Activated CD8-positive, alpha-beta T cell treated with anti-CD3 and anti-CD28 coated beads for 36 hours (primary cell): ENCODE measurements at regions not wholly inside any gene's neighbourhood (a gene's known extent, or its start where the extent isn't known, plus 50 kb on each side); places are given as distances from the start of the nearest gene placed in this dataset.

ENCODE experiments used
- ATAC-seq: fragments of 200-7000 bp; cut with Tn5 transposase; one replicate; pipeline ENCODE4 v1.10.0; 2021; ENCODE audit warnings: mild to moderate bottlenecking, moderate library complexity
- CTCF ChIA-PET: fragments of 350-600 bp; sonication (Branson Sonifier 250); formaldehyde crosslinking; loops from one replicate; lab custom pipeline; 2021; ENCODE audit warnings: antibody characterized with exemption; lab: Charles Lee
- POLR2A ChIA-PET: fragments of 350-600 bp; sonication (Branson Sonifier 250); formaldehyde crosslinking; loops from one replicate; lab custom pipeline; 2021; ENCODE audit warnings: antibody characterized with exemption; lab: Charles Lee
- DNase-seq: peaks from one replicate; pipeline ENCODE4 v3.0.0-alpha.2; 2020
- H3K27ac Mint-ChIP-seq: one replicate; pipeline ENCODE4 v1.8.0; 2021; ENCODE audit warnings: mild to moderate bottlenecking, mixed read lengths
- H3K27me3 Mint-ChIP-seq: one replicate; pipeline ENCODE4 v1.8.0; 2021; ENCODE audit warnings: mixed read lengths
- H3K36me3 Mint-ChIP-seq: one replicate; pipeline ENCODE4 v1.8.0; 2021; ENCODE audit warnings: low read depth, mixed read lengths
- H3K4me1 Mint-ChIP-seq: one replicate; pipeline ENCODE4 v1.8.0; 2021; ENCODE audit warnings: low read depth, mixed read lengths
- H3K4me3 Mint-ChIP-seq: one replicate; pipeline ENCODE4 v1.8.0; 2021; ENCODE audit warnings: mild to moderate bottlenecking, moderate library complexity, mixed read lengths
- H3K9me3 Mint-ChIP-seq: one replicate; pipeline ENCODE4 v1.8.0; 2021; ENCODE audit warnings: mixed read lengths
- CTCF ChIP-seq: fragments of 200-600 bp; IDR thresholded peaks from one replicate; pipeline ENCODE4 v1.8.0; 2022; ENCODE audit warnings: antibody characterized with exemption, mild to moderate bottlenecking
- intact Hi-C: fragments of 100-400 bp; cut with micrococcal nuclease; formaldehyde crosslinking; loops from one replicate; pipeline ENCODE4 v1.10.0; 2022

GRCh38 chr6:1110941-1111349, 201.0 kb upstream of the FOXQ1 start:
- intact Hi-C loops: no loop called here
- ChIA-PET CTCF (no interaction called here), POLR2A (no interaction called here)
- Mint-ChIP-seq H3K27me3 (peaks cover 6% of the 10 kb centered on the region), H3K27ac (no peak overlapping the region), H3K4me1 (no peaks in the 10 kb centered on the region), H3K36me3 (no peaks in the 10 kb centered on the region), H3K4me3 (no peak overlapping the region), H3K9me3 (peaks cover 1% of the 10 kb centered on the region)
- ATAC-seq: no peak
- TF ChIP-seq CTCF: no peak
- no peak for DNase-seq

- H3K27me3 Mint-ChIP-seq: peaks cover 6% of the 10 kb centered on the region
- no peak for DNase-seq
- no peak overlapping the region for H3K4me3 Mint-ChIP-seq
- no peaks in the 10 kb centered on the region for H3K36me3 Mint-ChIP-seq
- H3K27ac Mint-ChIP-seq: no peak overlapping the region
- H3K4me1 Mint-ChIP-seq: no peaks in the 10 kb centered on the region
- ChIA-PET POLR2A (no interaction called here), CTCF (no interaction called here)
- ATAC-seq: no peak
- intact Hi-C loops: no loop called here
- peaks cover 1% of the 10 kb centered on the region for H3K9me3 Mint-ChIP-seq
- no peak for TF ChIP-seq CTCF
Observed at GRCh38 chr6:1110164-1110563, 201.7 kb upstream of the FOXQ1 start.

DNA sequence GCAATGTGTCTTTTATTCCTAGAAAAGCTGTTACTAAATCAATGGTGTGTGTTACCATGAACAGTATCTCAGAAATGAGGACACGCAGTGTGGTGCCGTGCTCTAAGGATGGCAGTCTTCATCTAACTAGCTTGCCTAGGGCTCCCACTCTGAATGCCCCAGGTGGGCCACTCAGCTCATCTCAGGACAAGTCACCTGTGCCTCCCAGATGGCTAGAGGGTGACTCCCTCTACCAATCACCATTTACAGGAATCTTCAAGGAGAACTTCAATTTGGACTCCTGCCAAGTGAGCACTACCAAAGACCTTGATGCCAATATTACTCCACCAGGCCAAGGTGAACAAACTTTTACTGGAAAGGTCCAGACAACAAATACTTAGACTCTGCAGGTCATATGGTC, 202.8 kb upstream of the FOXQ1 start:
- ChIA-PET POLR2A (no interaction called here), CTCF (no interaction called here)
- peaks cover 1% of the 10 kb centered on the region for H3K9me3 Mint-ChIP-seq
- intact Hi-C loops: no loop called here
- ATAC-seq (no peak), DNase-seq (no peak)
- no peak overlapping the region for H3K4me3 Mint-ChIP-seq
- TF ChIP-seq CTCF: no peak
- no peaks in the 10 kb centered on the region for H3K4me1 Mint-ChIP-seq
- H3K27ac Mint-ChIP-seq: no peak overlapping the region
- peaks cover 4% of the 10 kb centered on the region for H3K27me3 Mint-ChIP-seq
- no peaks in the 10 kb centered on the region for H3K36me3 Mint-ChIP-seq

- H3K27me3 Mint-ChIP-seq: peaks cover 4% of the 10 kb centered on the region
- ATAC-seq: no peak
- CTCF ChIA-PET: no interaction called here
Observed at GRCh38 chr6:1108198-1108597, 203.7 kb upstream of the FOXQ1 start.

GRCh38 chr6:1107578-1107977, 204.3 kb upstream of the FOXQ1 start:
- no peak overlapping the region for H3K27ac Mint-ChIP-seq
- ChIA-PET CTCF (no interaction called here), POLR2A (no interaction called here)
- no peak for ATAC-seq
- H3K27me3 Mint-ChIP-seq: peaks cover 4% of the 10 kb centered on the region
- TF ChIP-seq CTCF: no peak
- DNase-seq: no peak
- intact Hi-C loops: no loop called here
- H3K4me3 Mint-ChIP-seq: no peak overlapping the region
- no peaks in the 10 kb centered on the region for H3K36me3 Mint-ChIP-seq
- no peaks in the 10 kb centered on the region for H3K4me1 Mint-ChIP-seq
- peaks cover 1% of the 10 kb centered on the region for H3K9me3 Mint-ChIP-seq

More at GRCh38 chr6:1108198-1108597, 203.7 kb upstream of the FOXQ1 start:
- POLR2A ChIA-PET: no interaction called here
- intact Hi-C loops: no loop called here
- Mint-ChIP-seq H3K27ac (no peak overlapping the region), H3K36me3 (no peaks in the 10 kb centered on the region), H3K9me3 (peaks cover 1% of the 10 kb centered on the region), H3K4me1 (no peaks in the 10 kb centered on the region), H3K4me3 (no peak overlapping the region)
- TF ChIP-seq CTCF: no peak
- no peak for DNase-seq
